ENCODE measurements at regions not wholly inside any gene's neighbourhood (a gene's known extent, or its start where the extent isn't known, plus 50 kb on each side); places are given as distances from the start of the nearest gene placed in this dataset.
"Not testable (repeated sequence)": the region's sequence is repeated elsewhere in the genome, so short reads cannot be mapped to it uniquely, and the experiment has no call there.

- Mint-ChIP-seq H3K36me3 (no peaks in the 10 kb centered on the region), H3K9me3 (no peaks in the 10 kb centered on the region), H3K27me3 (no peaks in the 10 kb centered on the region), H3K4me1 (peaks cover 11% of the 10 kb centered on the region), H3K27ac (no peak overlapping the region), H3K4me3 (no peak overlapping the region)
- ATAC-seq (ENCODE audit: low read depth) (no peak), DNase-seq (ENCODE audit: low spot score in 2 of 2) (no peak)
Observed at GRCh38 chr2:174680221-174680620, 82.6 kb upstream of the WIPF1 start.

GRCh38 chr2:174678395-174678794, 80.8 kb upstream of the WIPF1 start:
- Mint-ChIP-seq H3K27me3 (no peaks in the 10 kb centered on the region), H3K27ac (no peak overlapping the region), H3K36me3 (no peaks in the 10 kb centered on the region), H3K4me1 (peaks cover 11% of the 10 kb centered on the region), H3K9me3 (no peaks in the 10 kb centered on the region), H3K4me3 (no peak overlapping the region)
- ATAC-seq (ENCODE audit: low read depth), result no peak
- DNase-seq (ENCODE audit: low spot score in 2 of 2), result no peak

GRCh38 chr2:174675615-174676014, 78.0 kb upstream of the WIPF1 start:
- Mint-ChIP-seq H3K27ac (no peak overlapping the region), H3K4me3 (no peak overlapping the region), H3K36me3 (peaks cover 2% of the 10 kb centered on the region), H3K9me3 (peaks cover 6% of the 10 kb centered on the region), H3K27me3 (no peaks in the 10 kb centered on the region), H3K4me1 (peaks cover 3% of the 10 kb centered on the region)
- ATAC-seq (ENCODE audit: low read depth) (no peak), DNase-seq (ENCODE audit: low spot score in 2 of 2) (no peak)

GRCh38 chr2:174673876-174674275, 76.3 kb upstream of the WIPF1 start:
- no peak for DNase-seq (ENCODE audit: low spot score in 2 of 2)
- peaks cover 6% of the 10 kb centered on the region for H3K9me3 Mint-ChIP-seq

GRCh38 chr2:174673440-174673839, 75.8 kb upstream of the WIPF1 start:
- Mint-ChIP-seq H3K36me3 (peaks cover 2% of the 10 kb centered on the region), H3K4me1 (no peaks in the 10 kb centered on the region), H3K27me3 (no peaks in the 10 kb centered on the region), H3K27ac (no peak overlapping the region), H3K4me3 (no peak overlapping the region), H3K9me3 (peaks cover 6% of the 10 kb centered on the region)
- ATAC-seq (ENCODE audit: low read depth), result no peak
- no peak for DNase-seq (ENCODE audit: low spot score in 2 of 2)

More at GRCh38 chr2:174673876-174674275, 76.3 kb upstream of the WIPF1 start:
- H3K27ac Mint-ChIP-seq, result no peak overlapping the region
- H3K36me3 Mint-ChIP-seq, result peaks cover 2% of the 10 kb centered on the region
- no peaks in the 10 kb centered on the region for H3K4me1 Mint-ChIP-seq
- ATAC-seq (ENCODE audit: low read depth), result no peak
- H3K4me3 Mint-ChIP-seq, result no peak overlapping the region
- H3K27me3 Mint-ChIP-seq, result no peaks in the 10 kb centered on the region

- not testable (repeated sequence) for H3K4me3 Mint-ChIP-seq; H3K36me3 Mint-ChIP-seq; H3K27ac Mint-ChIP-seq; H3K27me3 Mint-ChIP-seq; H3K4me1 Mint-ChIP-seq; H3K9me3 Mint-ChIP-seq; ATAC-seq (ENCODE audit: low read depth); DNase-seq (ENCODE audit: low spot score in 2 of 2)
Observed at GRCh38 chr2:174671532-174671931, 73.9 kb upstream of the WIPF1 start.

- no peak for ATAC-seq (ENCODE audit: low read depth)
- no peak overlapping the region for H3K27ac Mint-ChIP-seq
- H3K36me3 Mint-ChIP-seq, result peaks cover 2% of the 10 kb centered on the region
- peaks cover 6% of the 10 kb centered on the region for H3K9me3 Mint-ChIP-seq
- H3K27me3 Mint-ChIP-seq, result no peaks in the 10 kb centered on the region
- H3K4me3 Mint-ChIP-seq, result no peak overlapping the region
- DNase-seq (ENCODE audit: low spot score in 2 of 2), result no peak
- H3K4me1 Mint-ChIP-seq, result peaks cover 5% of the 10 kb centered on the region
Observed at GRCh38 chr2:174670446-174670845, 72.8 kb upstream of the WIPF1 start.

GRCh38 chr2:174669336-174669735, 71.7 kb upstream of the WIPF1 start:
- H3K9me3 Mint-ChIP-seq, result peaks cover 6% of the 10 kb centered on the region
- H3K27me3 Mint-ChIP-seq, result no peaks in the 10 kb centered on the region
- peaks cover 5% of the 10 kb centered on the region for H3K4me1 Mint-ChIP-seq
- peaks cover 2% of the 10 kb centered on the region for H3K36me3 Mint-ChIP-seq
- no peak overlapping the region for H3K27ac Mint-ChIP-seq
- no peak overlapping the region for H3K4me3 Mint-ChIP-seq
- ATAC-seq (ENCODE audit: low read depth) (no peak), DNase-seq (ENCODE audit: low spot score in 2 of 2) (no peak)

- Mint-ChIP-seq H3K9me3 (peaks cover 6% of the 10 kb centered on the region), H3K36me3 (peaks cover 2% of the 10 kb centered on the region), H3K4me3 (no peak overlapping the region), H3K27me3 (no peaks in the 10 kb centered on the region), H3K4me1 (peaks cover 8% of the 10 kb centered on the region), H3K27ac (no peak overlapping the region)
- ATAC-seq (ENCODE audit: low read depth), result no peak
- DNase-seq (ENCODE audit: low spot score in 2 of 2), result no peak
Observed at GRCh38 chr2:174668075-174668474, 70.5 kb upstream of the WIPF1 start.

GRCh38 chr2:174667250-174667860, 69.8 kb upstream of the WIPF1 start:
- ATAC-seq (ENCODE audit: low read depth), result no peak
- H3K36me3 Mint-ChIP-seq, result peaks cover 2% of the 10 kb centered on the region
- H3K27ac Mint-ChIP-seq, result no peak overlapping the region
- DNase-seq (ENCODE audit: low spot score in 2 of 2), result no peak
- H3K4me1 Mint-ChIP-seq, result peaks cover 13% of the 10 kb centered on the region
- H3K4me3 Mint-ChIP-seq, result no peak overlapping the region
- H3K27me3 Mint-ChIP-seq, result no peaks in the 10 kb centered on the region
- H3K9me3 Mint-ChIP-seq, result peaks cover 6% of the 10 kb centered on the region

GRCh38 chr2:174666845-174667244, 69.2 kb upstream of the WIPF1 start:
- Mint-ChIP-seq H3K27me3 (no peaks in the 10 kb centered on the region), H3K27ac (no peak overlapping the region), H3K4me1 (peaks cover 15% of the 10 kb centered on the region), H3K36me3 (peaks cover 2% of the 10 kb centered on the region), H3K9me3 (peaks cover 4% of the 10 kb centered on the region), H3K4me3 (no peak overlapping the region)
- ATAC-seq (ENCODE audit: low read depth), result no peak
- DNase-seq (ENCODE audit: low spot score in 2 of 2), result no peak

GRCh38 chr2:174666312-174666711, 68.7 kb upstream of the WIPF1 start:
- DNase-seq (ENCODE audit: low spot score in 2 of 2), result no peak
- H3K4me1 Mint-ChIP-seq, result peaks cover 15% of the 10 kb centered on the region
- peaks cover 2% of the 10 kb centered on the region for H3K9me3 Mint-ChIP-seq
- no peak overlapping the region for H3K4me3 Mint-ChIP-seq
- peaks cover 4% of the 10 kb centered on the region for H3K36me3 Mint-ChIP-seq
- no peak overlapping the region for H3K27ac Mint-ChIP-seq
- no peaks in the 10 kb centered on the region for H3K27me3 Mint-ChIP-seq
- ATAC-seq (ENCODE audit: low read depth), result no peak

GRCh38 chr2:174664084-174664759, 66.6 kb upstream of the WIPF1 start:
- no peaks in the 10 kb centered on the region for H3K9me3 Mint-ChIP-seq
- DNase-seq (ENCODE audit: low spot score in 2 of 2), result no peak
- no peak for ATAC-seq (ENCODE audit: low read depth)
- H3K36me3 Mint-ChIP-seq, result peaks cover 2% of the 10 kb centered on the region
- H3K4me1 Mint-ChIP-seq, result peaks cover 15% of the 10 kb centered on the region
- no peak overlapping the region for H3K27ac Mint-ChIP-seq
- H3K27me3 Mint-ChIP-seq, result no peaks in the 10 kb centered on the region
- no peak overlapping the region for H3K4me3 Mint-ChIP-seq

- Mint-ChIP-seq H3K27ac (no peak overlapping the region), H3K4me3 (no peak overlapping the region), H3K27me3 (no peaks in the 10 kb centered on the region), H3K36me3 (peaks cover 2% of the 10 kb centered on the region), H3K9me3 (no peaks in the 10 kb centered on the region), H3K4me1 (peaks cover 15% of the 10 kb centered on the region)
- DNase-seq (ENCODE audit: low spot score in 2 of 2), result no peak
- no peak for ATAC-seq (ENCODE audit: low read depth)
Observed at GRCh38 chr2:174663550-174663949, 65.9 kb upstream of the WIPF1 start.

- Mint-ChIP-seq H3K36me3 (peaks cover 2% of the 10 kb centered on the region), H3K4me1 (peaks cover 15% of the 10 kb centered on the region), H3K27me3 (no peaks in the 10 kb centered on the region), H3K4me3 (peak overlapping the region; percentile 8), H3K9me3 (no peaks in the 10 kb centered on the region), H3K27ac (no peak overlapping the region)
- no peak for DNase-seq (ENCODE audit: low spot score in 2 of 2)
- ATAC-seq (ENCODE audit: low read depth), result peak; percentile 52
Observed at GRCh38 chr2:174662859-174663258, 65.3 kb upstream of the WIPF1 start.

All from memory B cell (primary cell).